ENCODE measurements at regions not wholly inside any gene's neighbourhood (a gene's known extent, or its start where the extent isn't known, plus 50 kb on each side); places are given as distances from the start of the nearest gene placed in this dataset.

DNA sequence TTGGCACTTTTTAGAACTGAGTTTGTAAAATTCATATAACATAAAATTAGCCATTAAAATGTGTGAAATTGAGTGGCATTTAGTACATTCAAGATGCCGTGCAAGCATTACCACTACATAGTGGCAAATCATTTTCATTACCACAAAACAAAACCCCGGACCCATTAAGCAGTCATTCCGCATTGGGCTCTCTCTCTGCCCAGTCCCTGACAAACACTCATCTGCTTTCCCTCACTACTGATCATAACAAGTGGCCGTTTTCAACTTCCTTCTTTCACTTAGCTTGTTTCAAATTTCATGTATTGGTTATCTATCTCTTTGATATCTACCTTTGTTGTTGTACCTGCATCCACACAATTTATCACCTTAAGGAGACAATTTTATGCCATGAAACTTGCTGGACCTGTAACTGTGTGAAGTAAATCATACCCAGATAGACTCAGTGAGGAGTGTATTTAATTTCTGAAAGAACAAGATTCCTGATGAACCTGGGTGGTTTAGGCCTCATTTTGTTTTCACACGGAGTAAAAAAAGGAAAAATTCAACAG lies 202.1 kb downstream of the OR13H1 start:
- no peak for TF ChIP-seq EZH2phosphoT487 (IDR thresholded peaks at IDR 0.05; ENCODE audit: borderline replicate concordance)

DNA sequence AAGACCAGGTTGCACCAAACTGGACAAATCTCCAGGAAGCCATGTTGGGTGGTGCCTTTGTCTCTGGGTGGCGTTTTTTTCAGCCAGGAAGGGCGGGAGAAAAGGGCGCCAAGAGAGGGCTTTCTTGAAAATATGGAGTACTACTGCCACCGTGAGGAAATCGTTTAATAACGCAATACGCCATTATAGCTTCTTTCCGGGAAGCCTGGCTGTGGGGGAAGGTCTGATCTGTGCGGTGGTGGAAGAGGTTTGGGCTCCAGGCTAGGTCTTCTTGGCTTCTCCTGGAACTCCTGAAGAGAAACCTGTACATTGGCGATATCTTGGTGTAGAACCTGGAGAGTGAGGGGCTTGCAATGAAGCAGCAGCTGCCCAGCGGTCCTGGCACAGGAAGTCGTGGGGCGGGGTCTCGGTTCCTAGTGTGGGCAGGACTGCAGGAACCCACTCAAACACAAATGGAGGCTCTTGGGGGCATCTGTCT lies 202.7 kb downstream of the OR13H1 start:
- no peaks in the 10 kb centered on the region for H3K9me2 ChIP-seq (replicated peaks; ENCODE audit: low read depth, low read length)
- H3F3A ChIP-seq (ENCODE audit: low read depth): no peaks in the 10 kb centered on the region
- H2AFZ ChIP-seq (ENCODE audit: low read length): no peak overlapping the region
- H4K20me1 ChIP-seq (ENCODE audit: insufficient read depth, low read length, poor library complexity, severe bottlenecking): no peaks in the 10 kb centered on the region
- TF ChIP-seq, protein P1, sequence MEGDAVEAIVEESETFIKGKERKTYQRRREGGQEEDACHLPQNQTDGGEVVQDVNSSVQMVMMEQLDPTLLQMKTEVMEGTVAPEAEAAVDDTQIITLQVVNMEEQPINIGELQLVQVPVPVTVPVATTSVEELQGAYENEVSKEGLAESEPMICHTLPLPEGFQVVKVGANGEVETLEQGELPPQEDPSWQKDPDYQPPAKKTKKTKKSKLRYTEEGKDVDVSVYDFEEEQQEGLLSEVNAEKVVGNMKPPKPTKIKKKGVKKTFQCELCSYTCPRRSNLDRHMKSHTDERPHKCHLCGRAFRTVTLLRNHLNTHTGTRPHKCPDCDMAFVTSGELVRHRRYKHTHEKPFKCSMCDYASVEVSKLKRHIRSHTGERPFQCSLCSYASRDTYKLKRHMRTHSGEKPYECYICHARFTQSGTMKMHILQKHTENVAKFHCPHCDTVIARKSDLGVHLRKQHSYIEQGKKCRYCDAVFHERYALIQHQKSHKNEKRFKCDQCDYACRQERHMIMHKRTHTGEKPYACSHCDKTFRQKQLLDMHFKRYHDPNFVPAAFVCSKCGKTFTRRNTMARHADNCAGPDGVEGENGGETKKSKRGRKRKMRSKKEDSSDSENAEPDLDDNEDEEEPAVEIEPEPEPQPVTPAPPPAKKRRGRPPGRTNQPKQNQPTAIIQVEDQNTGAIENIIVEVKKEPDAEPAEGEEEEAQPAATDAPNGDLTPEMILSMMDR (conservative IDR thresholded peaks at IDR 0.05; ENCODE audit: low read length): no peak
- TF ChIP-seq EZH2phosphoT487 (IDR thresholded peaks at IDR 0.05; ENCODE audit: borderline replicate concordance): no peak
- no peaks in the 10 kb centered on the region for H3K79me2 ChIP-seq (ENCODE audit: insufficient read depth, low read length)
- no peak overlapping the region for H3K4me3 ChIP-seq (ENCODE audit: low read length, poor library complexity, severe bottlenecking)
- no peak overlapping the region for H3K9ac ChIP-seq (ENCODE audit: low read depth, low read length, poor library complexity, severe bottlenecking)
- no peaks in the 10 kb centered on the region for H3K4me1 ChIP-seq (ENCODE audit: insufficient read depth, low read length, poor library complexity, severe bottlenecking)
- H3K36me3 ChIP-seq (ENCODE audit: insufficient read depth, low read length): peaks cover 69% of the 10 kb centered on the region
- no peak overlapping the region for H3K4me2 ChIP-seq (ENCODE audit: low read depth, low read length, poor library complexity, severe bottlenecking)
- H3K9me3 ChIP-seq (ENCODE audit: insufficient read depth, low read depth, low read length): no peaks in the 10 kb centered on the region
- H3K27me3 ChIP-seq (ENCODE audit: insufficient read depth, low read length, poor library complexity, severe bottlenecking): no peaks in the 10 kb centered on the region

More for the DNA sequence above, 202.1 kb downstream of the OR13H1 start:
- Histone ChIP-seq H3K4me3 (ENCODE audit: low read length, poor library complexity, severe bottlenecking) (no peak overlapping the region), H3K4me2 (ENCODE audit: low read depth, low read length, poor library complexity, severe bottlenecking) (no peak overlapping the region), H4K20me1 (ENCODE audit: insufficient read depth, low read length, poor library complexity, severe bottlenecking) (no peaks in the 10 kb centered on the region), H3K79me2 (ENCODE audit: insufficient read depth, low read length) (no peaks in the 10 kb centered on the region), H3K4me1 (ENCODE audit: insufficient read depth, low read length, poor library complexity, severe bottlenecking) (no peaks in the 10 kb centered on the region), H3F3A (ENCODE audit: low read depth) (no peaks in the 10 kb centered on the region), H2AFZ (ENCODE audit: low read length) (no peak overlapping the region), H3K36me3 (ENCODE audit: insufficient read depth, low read length) (peaks cover 74% of the 10 kb centered on the region), H3K9me3 (ENCODE audit: insufficient read depth, low read depth, low read length) (no peaks in the 10 kb centered on the region), H3K9me2 (replicated peaks; ENCODE audit: low read depth, low read length) (no peaks in the 10 kb centered on the region), H3K9ac (ENCODE audit: low read depth, low read length, poor library complexity, severe bottlenecking) (no peak overlapping the region), H3K27me3 (ENCODE audit: insufficient read depth, low read length, poor library complexity, severe bottlenecking) (no peaks in the 10 kb centered on the region)

DNA sequence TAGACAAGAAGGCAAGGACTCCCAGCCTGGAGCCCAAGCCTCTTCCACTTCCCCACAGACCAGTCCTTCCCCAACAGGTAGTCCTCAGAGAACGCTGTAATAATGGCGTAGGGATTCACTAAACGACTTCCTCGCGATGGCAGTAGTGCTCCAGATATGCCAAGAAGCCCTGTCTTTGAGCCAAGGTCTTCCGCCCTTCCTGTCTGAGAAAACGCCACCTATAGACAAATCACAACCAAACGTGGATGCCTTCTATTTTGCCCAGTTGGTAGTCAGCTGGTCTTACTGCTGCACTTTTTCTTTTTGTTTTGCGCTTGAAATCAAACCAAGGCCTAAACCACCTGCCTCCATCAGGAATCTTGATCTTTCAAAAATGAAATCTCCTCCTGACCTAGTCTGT lies 203.3 kb downstream of the OR13H1 start:
- no peaks in the 10 kb centered on the region for H4K20me1 ChIP-seq (ENCODE audit: insufficient read depth, low read length, poor library complexity, severe bottlenecking)
- no peaks in the 10 kb centered on the region for H3K9me2 ChIP-seq (replicated peaks; ENCODE audit: low read depth, low read length)
- TF ChIP-seq, protein P1 (conservative IDR thresholded peaks at IDR 0.05; ENCODE audit: low read length): no peak
- TF ChIP-seq EZH2phosphoT487 (IDR thresholded peaks at IDR 0.05; ENCODE audit: borderline replicate concordance): no peak
- H3K79me2 ChIP-seq (ENCODE audit: insufficient read depth, low read length): no peaks in the 10 kb centered on the region
- H3K4me1 ChIP-seq (ENCODE audit: insufficient read depth, low read length, poor library complexity, severe bottlenecking): no peaks in the 10 kb centered on the region
- peaks cover 64% of the 10 kb centered on the region for H3K36me3 ChIP-seq (ENCODE audit: insufficient read depth, low read length)
- no peak overlapping the region for H3K4me2 ChIP-seq (ENCODE audit: low read depth, low read length, poor library complexity, severe bottlenecking)
- H2AFZ ChIP-seq (ENCODE audit: low read length): no peak overlapping the region
- H3K27me3 ChIP-seq (ENCODE audit: insufficient read depth, low read length, poor library complexity, severe bottlenecking): no peaks in the 10 kb centered on the region
- H3K9me3 ChIP-seq (ENCODE audit: insufficient read depth, low read depth, low read length): no peaks in the 10 kb centered on the region
- H3K4me3 ChIP-seq (ENCODE audit: low read length, poor library complexity, severe bottlenecking): no peak overlapping the region
- H3K9ac ChIP-seq (ENCODE audit: low read depth, low read length, poor library complexity, severe bottlenecking): no peak overlapping the region
- no peaks in the 10 kb centered on the region for H3F3A ChIP-seq (ENCODE audit: low read depth)

Data from Loucy (cell line).